SK-N-SH (cell line): ENCODE measurements at regions not wholly inside any gene's neighbourhood (a gene's known extent, or its start where the extent isn't known, plus 50 kb on each side); places are given as distances from the start of the nearest gene placed in this dataset.

Source experiments
- CTCF ChIA-PET: fragments of 300-600, 350-600 bp; formaldehyde crosslinking; extraction: SDS; loops from one replicate; lab custom pipeline; 2021; lab: Yijun Ruan, JAX
- POLR2A ChIA-PET: fragments of 350-600 bp; sonication (Branson Sonifier 250); formaldehyde crosslinking; extraction: SDS; loops from one replicate; lab custom pipeline; 2020; ENCODE audit warnings: antibody characterized with exemption, inconsistent platforms; lab: Yijun Ruan, JAX
- DNase-seq: peaks from one replicate; pipeline ENCODE4 v3.0.0; 2012
- H2AFZ ChIP-seq: fragments of 200-600 bp; sonication (generic); 2 replicates; pipeline ENCODE4 v1.8.1; 2016; ENCODE audit warnings: antibody characterized with exemption, mild to moderate bottlenecking, low read depth
- H3F3A ChIP-seq: fragments of 200-600 bp; sonication (generic); replicated peaks from 2 replicates; pipeline ENCODE3; 2016; ENCODE audit warnings: antibody characterized with exemption, mild to moderate bottlenecking; ENCODE audit not compliant: insufficient read depth
- H3K27ac ChIP-seq, 2 experiments: fragments of 200-500 bp in 1 of 2; fragments of 200-600 bp in 1 of 2; sonication (Bioruptor generic) in 1 of 2; sonication (generic), shearing (Covaris generic) in 1 of 2; 2 replicates each; pipeline versions ENCODE4 v1.5.1 to v1.6.1; 2014 to 2016; ENCODE audit warnings: low read depth in 2 of 2, inconsistent platforms in 1 of 2, low read length in 1 of 2, mild to moderate bottlenecking in 1 of 2, mixed read lengths in 1 of 2
- H3K27me3 ChIP-seq: fragments of 200-600 bp; sonication (generic), shearing (Covaris generic); 2 replicates; pipeline ENCODE4 v1.6.1; 2016; ENCODE audit warnings: mixed run types; ENCODE audit not compliant: insufficient read depth
- H3K36me3 ChIP-seq, 2 experiments: fragments of 200-500 bp in 1 of 2; fragments of 200-600 bp in 1 of 2; sonication (Bioruptor generic) in 1 of 2; sonication (generic) in 1 of 2; replicated peaks in 1 of 2; 2 replicates each; pipeline versions ENCODE3 to v1.5.1; 2014 to 2016; ENCODE audit warnings: low read length in 1 of 2, mild to moderate bottlenecking in 1 of 2; ENCODE audit not compliant: insufficient read depth in 2 of 2, control insufficient read depth in 1 of 2
- H3K4me1 ChIP-seq, 2 experiments: fragments of 200-500 bp in 1 of 2; fragments of 200-600 bp in 1 of 2; sonication (Bioruptor generic) in 1 of 2; sonication (generic), shearing (Covaris generic) in 1 of 2; 2 replicates each; pipeline versions ENCODE4 v1.5.1 to v1.6.1; 2014 to 2016; ENCODE audit warnings: low read depth in 1 of 2, low read length in 1 of 2, mixed run types in 1 of 2; ENCODE audit not compliant: insufficient read depth in 2 of 2, control insufficient read depth in 1 of 2
- H3K4me2 ChIP-seq: fragments of 200-600 bp; sonication (generic), shearing (Covaris generic); 2 replicates; pipeline ENCODE4 v1.6.1; 2017; ENCODE audit warnings: mixed run types
- H3K4me3 ChIP-seq, 2 experiments: fragments of 200-500 bp in 1 of 2; fragments of 200-600 bp in 1 of 2; sonication (Bioruptor generic) in 1 of 2; sonication (generic), shearing (Covaris generic) in 1 of 2; 2 replicates each; pipeline versions ENCODE4 v1.5.1 to v1.8.1; 2014 to 2016; ENCODE audit warnings: low read depth in 2 of 2, inconsistent platforms in 1 of 2, low read length in 1 of 2, mild to moderate bottlenecking in 1 of 2, mixed read lengths in 1 of 2, moderate library complexity in 1 of 2
- H3K79me2 ChIP-seq: fragments of 200-600 bp; sonication (generic); 2 replicates; pipeline ENCODE4 v1.8.1; 2017; ENCODE audit warnings: mild to moderate bottlenecking; ENCODE audit not compliant: insufficient read depth
- H3K9ac ChIP-seq: fragments of 200-600 bp; sonication (generic); 2 replicates; pipeline ENCODE4 v1.6.1; 2017; ENCODE audit warnings: mixed run types
- H3K9me2 ChIP-seq: fragments of 200-600 bp; sonication (generic); 2 replicates; pipeline ENCODE4 v1.6.1; 2017; ENCODE audit warnings: mixed run types
- H3K9me3 ChIP-seq: fragments of 200-600 bp; sonication (generic); 2 replicates; pipeline ENCODE4 v1.6.1; 2017; ENCODE audit warnings: mixed run types, mild to moderate bottlenecking, moderate library complexity
- H4K20me1 ChIP-seq: fragments of 200-600 bp; sonication (generic); 2 replicates; pipeline ENCODE4 v1.6.1; 2017; ENCODE audit warnings: mild to moderate bottlenecking, mixed run types; ENCODE audit not compliant: insufficient read depth
- EZH2phosphoT487 ChIP-seq: fragments of 200-600 bp; sonication (generic); IDR thresholded peaks from 2 replicates; pipeline ENCODE4 v1.6.1; 2017; ENCODE audit warnings: low read depth, mixed run types, mild to moderate bottlenecking, antibody characterized with exemption, moderate library complexity, borderline replicate concordance
- FOXJ3 ChIP-seq: sonication (generic); formaldehyde crosslinking; IDR thresholded peaks from 2 replicates; pipeline ENCODE4 v1.5.1; 2020; ENCODE audit warnings: mild to moderate bottlenecking, missing genetic modification reagents
- FOXM1 ChIP-seq: IDR thresholded peaks from 2 replicates; pipeline ENCODE4 v1.4.0; 2012; ENCODE audit warnings: low read depth, mild to moderate bottlenecking
- GATA2 ChIP-seq: sonication (generic); formaldehyde crosslinking; IDR thresholded peaks from 2 replicates; pipeline ENCODE4 v1.5.0; 2020; ENCODE audit warnings: mild to moderate bottlenecking, missing genetic modification reagents
- MEF2A ChIP-seq: IDR thresholded peaks from 2 replicates; pipeline ENCODE4 v1.4.0; 2012; ENCODE audit warnings: low read depth, borderline replicate concordance
- MXI1 ChIP-seq: IDR thresholded peaks from 2 replicates; pipeline ENCODE4 v1.6.1; 2012; ENCODE audit warnings: mild to moderate bottlenecking, low read depth, low read length, improper control_type of control experiment
- NFIC ChIP-seq: IDR thresholded peaks from 2 replicates; pipeline ENCODE4 v1.4.0; 2012; ENCODE audit warnings: borderline replicate concordance
- RAD21 ChIP-seq: IDR thresholded peaks from 2 replicates; pipeline ENCODE4 v1.6.1; 2012; ENCODE audit warnings: mild to moderate bottlenecking, low read length
- RCOR1 ChIP-seq: fragments of 150-350 bp; IDR thresholded peaks from 2 replicates; pipeline ENCODE4 v1.6.1; 2017; ENCODE audit warnings: antibody characterized with exemption, low read length
- RFX5 ChIP-seq: IDR thresholded peaks from 2 replicates; pipeline ENCODE4 v1.6.1; 2012; ENCODE audit warnings: mild to moderate bottlenecking, improper control_type of control experiment, low read length
- SIN3A ChIP-seq: IDR thresholded peaks from 2 replicates; pipeline ENCODE4 v1.6.1; 2012; ENCODE audit warnings: low read depth, mild to moderate bottlenecking, low read length, moderate library complexity, borderline replicate concordance
- TEAD4 ChIP-seq: IDR thresholded peaks from 2 replicates; pipeline ENCODE4 v1.4.0; 2012; ENCODE audit warnings: mild to moderate bottlenecking, borderline replicate concordance; ENCODE audit not compliant: insufficient read depth
- YY1 ChIP-seq: IDR thresholded peaks from 2 replicates; pipeline ENCODE4 v1.4.0; 2012; ENCODE audit warnings: low read depth, mild to moderate bottlenecking
- WGBS: methylation state at CpG from one replicate; pipeline ENCODE4 v1.1.6; 2017; ENCODE audit warnings: low lambda C conversion rate; 5-methylcytosine and 5-hydroxymethylcytosine counted together
- TF ChIP-seq, protein P1 (sequence below): IDR thresholded peaks from 2 replicates; pipeline ENCODE4 v1.4.0; 2012; ENCODE audit warnings: low read depth, borderline replicate concordance
- TF ChIP-seq, protein P2 (sequence below): IDR thresholded peaks from 2 replicates; pipeline ENCODE4 v1.4.0; 2012; ENCODE audit warnings: low read depth, borderline replicate concordance

DNA sequence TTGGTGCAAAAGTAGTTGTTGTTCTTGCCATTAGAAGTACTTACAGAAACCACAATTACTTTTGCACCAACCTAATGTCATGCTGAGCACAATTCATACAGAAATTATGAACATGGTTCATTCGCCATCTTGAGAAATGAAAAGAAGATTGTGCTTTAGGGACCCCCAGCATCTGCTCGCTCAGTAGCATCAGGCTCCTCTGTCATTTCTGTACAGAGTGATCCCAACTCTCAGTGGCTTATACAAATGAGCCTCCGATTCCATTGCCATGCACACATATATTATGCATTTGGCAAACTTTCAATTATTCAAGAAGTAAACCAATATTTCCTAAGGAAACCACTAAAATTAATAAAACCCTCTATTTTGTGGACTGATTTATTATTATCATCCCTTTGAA, 266.2 kb downstream of the MED10 start:
- Histone ChIP-seq H3K4me1 (no peaks in the 10 kb centered on the region), H3K9me2 (no peaks in the 10 kb centered on the region), H2AFZ (no peak overlapping the region), H3F3A (no peaks in the 10 kb centered on the region)
- TF ChIP-seq RFX5 (no peak), NFIC (no peak), MXI1 (no peak), YY1 (no peak), RAD21 (no peak), SIN3A (no peak), FOXJ3 (no peak)
- TF ChIP-seq, all 33 proteins: peak for 0
- Histone ChIP-seq H3K4me2 (no peak overlapping the region), H3K4me3 (no peak overlapping the region), H4K20me1 (no peaks in the 10 kb centered on the region), H3K9ac (no peak overlapping the region), H3K79me2 (no peaks in the 10 kb centered on the region), H3K27me3 (no peaks in the 10 kb centered on the region), H3K27ac (no peak overlapping the region), H3K36me3 (no peaks in the 10 kb centered on the region), H3K9me3 (no peaks in the 10 kb centered on the region; the same call in 1 of the 2 replicates)
- WGBS, result 37% methylated on average over 3 of the region's 3 CpGs
- CTCF ChIA-PET, result no interaction called here
- POLR2A ChIA-PET, result no interaction called here
- no peak for DNase-seq

DNA sequence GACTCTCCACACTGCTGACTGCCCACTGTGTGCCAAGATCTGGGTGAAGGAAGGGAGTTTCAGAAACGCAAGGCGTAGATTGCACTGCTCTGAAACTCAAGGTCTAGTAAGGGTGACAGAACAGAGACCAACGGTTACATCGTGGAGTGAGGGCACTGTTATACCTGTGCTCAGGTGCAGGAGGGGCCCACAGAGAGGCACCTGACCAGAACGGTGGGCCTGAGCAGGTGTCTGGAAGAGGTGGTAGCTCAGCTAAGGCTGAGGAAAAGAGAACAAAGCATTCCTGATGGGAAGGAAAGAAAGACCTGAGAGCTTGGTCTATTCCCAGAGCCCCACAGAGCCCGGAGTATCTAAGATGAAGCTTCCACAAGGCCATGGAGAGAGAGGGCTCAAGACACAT, 267.2 kb downstream of the MED10 start:
- no peak for DNase-seq
- H3K9ac ChIP-seq, result no peak overlapping the region
- no peak overlapping the region for H2AFZ ChIP-seq
- H3K4me3 ChIP-seq, result no peak overlapping the region
- H3K4me2 ChIP-seq, result no peak overlapping the region
- ChIA-PET POLR2A (no interaction called here), CTCF (no interaction called here)
- H3K27me3 ChIP-seq, result no peaks in the 10 kb centered on the region
- H3F3A ChIP-seq, result no peaks in the 10 kb centered on the region
- H3K4me1 ChIP-seq, result no peaks in the 10 kb centered on the region
- TF ChIP-seq MEF2A, result no peak
- no peak for TF ChIP-seq EZH2phosphoT487
- TF ChIP-seq, protein P1, sequence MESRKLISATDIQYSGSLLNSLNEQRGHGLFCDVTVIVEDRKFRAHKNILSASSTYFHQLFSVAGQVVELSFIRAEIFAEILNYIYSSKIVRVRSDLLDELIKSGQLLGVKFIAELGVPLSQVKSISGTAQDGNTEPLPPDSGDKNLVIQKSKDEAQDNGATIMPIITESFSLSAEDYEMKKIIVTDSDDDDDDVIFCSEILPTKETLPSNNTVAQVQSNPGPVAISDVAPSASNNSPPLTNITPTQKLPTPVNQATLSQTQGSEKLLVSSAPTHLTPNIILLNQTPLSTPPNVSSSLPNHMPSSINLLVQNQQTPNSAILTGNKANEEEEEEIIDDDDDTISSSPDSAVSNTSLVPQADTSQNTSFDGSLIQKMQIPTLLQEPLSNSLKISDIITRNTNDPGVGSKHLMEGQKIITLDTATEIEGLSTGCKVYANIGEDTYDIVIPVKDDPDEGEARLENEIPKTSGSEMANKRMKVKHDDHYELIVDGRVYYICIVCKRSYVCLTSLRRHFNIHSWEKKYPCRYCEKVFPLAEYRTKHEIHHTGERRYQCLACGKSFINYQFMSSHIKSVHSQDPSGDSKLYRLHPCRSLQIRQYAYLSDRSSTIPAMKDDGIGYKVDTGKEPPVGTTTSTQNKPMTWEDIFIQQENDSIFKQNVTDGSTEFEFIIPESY, result no peak
- no peak for TF ChIP-seq RFX5
- no peak for TF ChIP-seq GATA2 (CRISPR knock-in tag)
- no peaks in the 10 kb centered on the region for H4K20me1 ChIP-seq
- H3K36me3 ChIP-seq, result no peaks in the 10 kb centered on the region
- no peaks in the 10 kb centered on the region; the same call in 1 of the 2 replicates for H3K9me3 ChIP-seq
- no peaks in the 10 kb centered on the region for H3K9me2 ChIP-seq
- no peak overlapping the region for H3K27ac ChIP-seq
- no peaks in the 10 kb centered on the region for H3K79me2 ChIP-seq
- WGBS, result 34% methylated on average over 6 of the region's 6 CpGs

DNA sequence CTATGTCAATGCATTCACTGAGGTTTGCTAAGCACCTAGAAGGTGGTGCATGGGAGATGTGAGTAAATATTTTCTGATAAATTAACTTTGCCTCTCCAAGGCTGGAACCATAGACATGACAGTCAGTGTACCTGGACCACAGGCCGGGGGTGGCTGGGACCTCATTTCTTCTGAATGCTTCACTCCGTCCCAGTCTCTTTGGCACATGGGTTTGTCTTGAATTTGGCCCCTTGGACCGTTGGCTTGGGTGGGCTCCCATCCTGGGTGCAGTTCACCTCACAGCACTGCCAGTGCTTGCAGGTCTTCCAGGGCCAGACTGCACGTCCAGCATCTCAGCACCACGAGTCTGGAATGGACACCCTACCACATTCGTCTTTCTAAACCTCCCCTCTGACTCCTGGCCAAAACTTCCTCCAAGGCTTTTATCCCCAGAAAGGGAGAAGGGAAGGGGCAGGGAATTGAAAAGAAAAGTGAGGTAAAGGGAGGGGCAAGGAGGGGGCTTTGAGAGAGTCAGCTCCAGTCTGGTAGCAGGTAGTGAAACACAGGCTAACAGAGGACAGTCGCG, 267.8 kb downstream of the MED10 start:
- H3K4me1 ChIP-seq, result no peaks in the 10 kb centered on the region
- no peak for TF ChIP-seq FOXM1
- TF ChIP-seq TEAD4, result no peak
- TF ChIP-seq, protein P2, sequence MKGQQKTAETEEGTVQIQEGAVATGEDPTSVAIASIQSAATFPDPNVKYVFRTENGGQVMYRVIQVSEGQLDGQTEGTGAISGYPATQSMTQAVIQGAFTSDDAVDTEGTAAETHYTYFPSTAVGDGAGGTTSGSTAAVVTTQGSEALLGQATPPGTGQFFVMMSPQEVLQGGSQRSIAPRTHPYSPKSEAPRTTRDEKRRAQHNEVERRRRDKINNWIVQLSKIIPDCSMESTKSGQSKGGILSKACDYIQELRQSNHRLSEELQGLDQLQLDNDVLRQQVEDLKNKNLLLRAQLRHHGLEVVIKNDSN, result no peak
- no peak for TF ChIP-seq RCOR1
- H3K27me3 ChIP-seq, result no peaks in the 10 kb centered on the region
- H4K20me1 ChIP-seq, result no peaks in the 10 kb centered on the region
- no peak overlapping the region for H3K4me3 ChIP-seq
- H3K27ac ChIP-seq, result no peak overlapping the region
- H3K4me2 ChIP-seq, result no peak overlapping the region
- no peak for DNase-seq
- no peaks in the 10 kb centered on the region for H3F3A ChIP-seq
- POLR2A ChIA-PET, result no interaction called here
- H3K9me3 ChIP-seq, result no peaks in the 10 kb centered on the region; the same call in 1 of the 2 replicates
- CTCF ChIA-PET, result no interaction called here
- H3K36me3 ChIP-seq, result no peaks in the 10 kb centered on the region
- H2AFZ ChIP-seq, result no peak overlapping the region
- WGBS, result 40% methylated on average over 7 of the region's 8 CpGs
- no peaks in the 10 kb centered on the region for H3K9me2 ChIP-seq
- no peaks in the 10 kb centered on the region for H3K79me2 ChIP-seq
- no peak overlapping the region for H3K9ac ChIP-seq
